Adrenal gland (tissue), 5 donors: ENCODE measurements at regions not wholly inside any gene's neighbourhood (a gene's known extent, or its start where the extent isn't known, plus 50 kb on each side); places are given as distances from the start of the nearest gene placed in this dataset.

Experiments used
- CTCF ChIP-seq, 6 experiments: fragments of 450-650 bp in 4 of 6; fragments of 200-600 bp in 2 of 6; sonication (generic) in 1 of 6; IDR thresholded peaks; 1 replicate in 5 of 6; 2 replicates in 1 of 6; pipeline versions ENCODE4 v1.5.1 to v1.8.0; 2016 to 2021; ENCODE audit warnings: antibody characterized with exemption in 6 of 6, mild to moderate bottlenecking in 2 of 6, moderate library complexity in 1 of 6
- POLR2A ChIP-seq, 2 donors: fragments of 450-650 bp; IDR thresholded peaks; one replicate each; pipeline ENCODE4 v1.6.1; 2017; ENCODE audit warnings: antibody characterized with exemption in 2 of 2, mild to moderate bottlenecking in 2 of 2, moderate library complexity in 1 of 2
- donor health status: DM: no; HTN: no; CAD: no.

GRCh38 chr6:170074907-170075306, 216.0 kb downstream of the DLL1 start:
- no peak for TF ChIP-seq CTCF (IDR thresholded peaks at IDR 0.05)
- TF ChIP-seq POLR2A (IDR thresholded peaks at IDR 0.05): no peak
